B cell (primary cell): ENCODE measurements at regions not wholly inside any gene's neighbourhood (a gene's known extent, or its start where the extent isn't known, plus 50 kb on each side); places are given as distances from the start of the nearest gene placed in this dataset.
"Not testable (repeated sequence)": the region's sequence is repeated elsewhere in the genome, so short reads cannot be mapped to it uniquely, and the experiment has no call there.

ENCODE experiments used
- CTCF ChIP-seq: fragments of 200-600 bp; IDR thresholded peaks from one replicate; pipeline ENCODE4 v1.8.0; 2022; ENCODE audit warnings: antibody characterized with exemption, mild to moderate bottlenecking
- EZH2 ChIP-seq: IDR thresholded peaks from 2 replicates; pipeline ENCODE4 v1.6.1; 2012; ENCODE audit warnings: borderline replicate concordance, low read depth, mild to moderate bottlenecking, moderate library complexity, low read length; ENCODE audit not compliant: insufficient read depth, poor library complexity, severe bottlenecking

- TF ChIP-seq CTCF, EZH2: not testable (repeated sequence)
Observed at GRCh38 chr20:47848534-47848933, 63.3 kb upstream of the SULF2 start.
